ENCODE measurements at regions not wholly inside any gene's neighbourhood (a gene's known extent, or its start where the extent isn't known, plus 50 kb on each side); places are given as distances from the start of the nearest gene placed in this dataset.

DNA sequence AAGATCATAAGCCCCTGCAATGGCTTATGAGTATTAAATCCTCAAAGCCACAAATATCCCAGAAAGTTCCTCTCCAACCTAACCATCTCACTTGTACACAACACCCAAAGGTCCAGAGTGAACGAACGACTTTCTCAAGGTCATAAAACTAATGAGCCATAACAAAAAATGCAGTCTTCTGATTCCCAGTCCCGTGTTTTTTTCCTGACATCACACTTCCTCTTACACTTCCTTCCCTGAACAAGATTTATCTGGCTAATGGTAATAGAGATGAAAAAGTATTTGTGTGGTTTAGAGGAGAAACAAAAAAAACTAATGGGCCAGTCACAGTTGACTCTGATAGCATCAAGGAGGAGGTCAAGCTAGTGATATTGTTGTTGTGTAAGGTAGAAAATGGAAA lies 99.5 kb upstream of the KLHL13 start:
- TF ChIP-seq, protein P1, sequence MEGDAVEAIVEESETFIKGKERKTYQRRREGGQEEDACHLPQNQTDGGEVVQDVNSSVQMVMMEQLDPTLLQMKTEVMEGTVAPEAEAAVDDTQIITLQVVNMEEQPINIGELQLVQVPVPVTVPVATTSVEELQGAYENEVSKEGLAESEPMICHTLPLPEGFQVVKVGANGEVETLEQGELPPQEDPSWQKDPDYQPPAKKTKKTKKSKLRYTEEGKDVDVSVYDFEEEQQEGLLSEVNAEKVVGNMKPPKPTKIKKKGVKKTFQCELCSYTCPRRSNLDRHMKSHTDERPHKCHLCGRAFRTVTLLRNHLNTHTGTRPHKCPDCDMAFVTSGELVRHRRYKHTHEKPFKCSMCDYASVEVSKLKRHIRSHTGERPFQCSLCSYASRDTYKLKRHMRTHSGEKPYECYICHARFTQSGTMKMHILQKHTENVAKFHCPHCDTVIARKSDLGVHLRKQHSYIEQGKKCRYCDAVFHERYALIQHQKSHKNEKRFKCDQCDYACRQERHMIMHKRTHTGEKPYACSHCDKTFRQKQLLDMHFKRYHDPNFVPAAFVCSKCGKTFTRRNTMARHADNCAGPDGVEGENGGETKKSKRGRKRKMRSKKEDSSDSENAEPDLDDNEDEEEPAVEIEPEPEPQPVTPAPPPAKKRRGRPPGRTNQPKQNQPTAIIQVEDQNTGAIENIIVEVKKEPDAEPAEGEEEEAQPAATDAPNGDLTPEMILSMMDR (IDR thresholded peaks at IDR 0.05), result no peak
- no peak for TF ChIP-seq POLR2A (IDR thresholded peaks at IDR 0.05)

All from uterus (tissue), 2 donors.